Brain microvascular endothelial cell (primary cell): ENCODE measurements at regions not wholly inside any gene's neighbourhood (a gene's known extent, or its start where the extent isn't known, plus 50 kb on each side); places are given as distances from the start of the nearest gene placed in this dataset.

Experiments used
- DNase-seq: peaks from one replicate; pipeline ENCODE4 v3.0.0-alpha.2; 2020
- H3K27ac ChIP-seq: fragments of 250-450 bp; sonication (Bioruptor Pico); 2 replicates; pipeline ENCODE4 v1.5.1; 2020; ENCODE audit warnings: mild to moderate bottlenecking, moderate library complexity
- H3K27me3 ChIP-seq: fragments of 250-450 bp; sonication (Bioruptor Pico); replicated peaks from 2 replicates; pipeline ENCODE4 v1.5.1; 2020; ENCODE audit warnings: mild to moderate bottlenecking
- H3K36me3 ChIP-seq: fragments of 250-450 bp; sonication (Bioruptor Pico); replicated peaks from 2 replicates; pipeline ENCODE4 v1.5.1; 2020; ENCODE audit warnings: mild to moderate bottlenecking
- H3K4me3 ChIP-seq: 2 replicates; pipeline ENCODE4 v1.5.1; 2011; ENCODE audit warnings: low read depth, mild to moderate bottlenecking, control low read depth, low read length, moderate library complexity
- in situ Hi-C: cut with HindIII; loops from 2 replicates; pipeline ENCODE4 v1.10.0; 2017; ENCODE audit warnings: low sequenced_read_pairs, low pct_ligation_motif_present
- TF ChIP-seq, protein P1 (sequence below): IDR thresholded peaks from 2 replicates; pipeline ENCODE4 v1.5.1; 2011; ENCODE audit warnings: low read depth, mild to moderate bottlenecking, moderate library complexity, low read length, control low read depth, inconsistent platforms; ENCODE audit errors: missing control alignments

DNA sequence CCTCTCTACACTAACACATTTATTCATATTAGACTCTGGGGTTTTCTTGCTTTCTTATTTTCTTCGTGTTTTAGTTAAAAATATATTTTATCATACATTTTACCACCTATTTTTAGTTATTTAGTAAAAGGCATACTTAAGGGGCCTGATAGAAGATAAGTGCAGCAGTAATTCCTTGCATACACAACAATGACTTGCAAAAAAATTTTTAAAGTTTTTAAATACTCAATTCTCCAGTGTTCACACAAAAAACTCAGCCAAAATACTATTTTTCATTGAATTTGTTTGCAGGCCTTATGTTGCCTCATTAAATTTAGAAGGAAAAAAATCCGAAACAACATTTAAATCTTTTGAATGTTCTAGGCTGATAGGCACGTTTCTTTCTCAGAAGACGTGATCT, 2431.7 kb downstream of the PCDH9 start:
- in situ Hi-C loops: no loop called here
- TF ChIP-seq, protein P1, sequence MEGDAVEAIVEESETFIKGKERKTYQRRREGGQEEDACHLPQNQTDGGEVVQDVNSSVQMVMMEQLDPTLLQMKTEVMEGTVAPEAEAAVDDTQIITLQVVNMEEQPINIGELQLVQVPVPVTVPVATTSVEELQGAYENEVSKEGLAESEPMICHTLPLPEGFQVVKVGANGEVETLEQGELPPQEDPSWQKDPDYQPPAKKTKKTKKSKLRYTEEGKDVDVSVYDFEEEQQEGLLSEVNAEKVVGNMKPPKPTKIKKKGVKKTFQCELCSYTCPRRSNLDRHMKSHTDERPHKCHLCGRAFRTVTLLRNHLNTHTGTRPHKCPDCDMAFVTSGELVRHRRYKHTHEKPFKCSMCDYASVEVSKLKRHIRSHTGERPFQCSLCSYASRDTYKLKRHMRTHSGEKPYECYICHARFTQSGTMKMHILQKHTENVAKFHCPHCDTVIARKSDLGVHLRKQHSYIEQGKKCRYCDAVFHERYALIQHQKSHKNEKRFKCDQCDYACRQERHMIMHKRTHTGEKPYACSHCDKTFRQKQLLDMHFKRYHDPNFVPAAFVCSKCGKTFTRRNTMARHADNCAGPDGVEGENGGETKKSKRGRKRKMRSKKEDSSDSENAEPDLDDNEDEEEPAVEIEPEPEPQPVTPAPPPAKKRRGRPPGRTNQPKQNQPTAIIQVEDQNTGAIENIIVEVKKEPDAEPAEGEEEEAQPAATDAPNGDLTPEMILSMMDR: no peak
- H3K36me3 ChIP-seq: no peaks in the 10 kb centered on the region
- no peak overlapping the region for H3K4me3 ChIP-seq
- no peaks in the 10 kb centered on the region for H3K27me3 ChIP-seq
- no peak for DNase-seq
- no peak overlapping the region for H3K27ac ChIP-seq

DNA sequence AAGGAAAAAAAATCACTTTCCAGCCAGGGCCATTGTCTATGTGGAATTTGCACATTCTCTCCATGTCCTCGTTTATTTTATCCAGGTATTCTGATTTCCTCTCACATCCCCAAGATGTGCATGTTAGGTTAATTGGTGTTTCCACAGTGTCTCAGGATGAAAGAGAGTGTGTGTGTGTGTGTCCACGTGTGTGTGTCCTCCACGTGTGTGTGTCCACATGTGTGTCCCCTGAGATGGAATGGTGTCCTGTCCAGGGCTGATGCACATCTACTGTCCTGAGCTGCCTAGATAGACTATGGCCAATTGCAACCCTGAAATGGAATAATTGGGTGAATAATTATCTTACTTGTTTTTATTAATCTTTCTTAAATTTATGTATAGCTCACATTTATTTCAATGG, 2436.5 kb downstream of the PCDH9 start:
- Histone ChIP-seq H3K36me3 (no peaks in the 10 kb centered on the region), H3K27ac (no peak overlapping the region), H3K4me3 (no peak overlapping the region), H3K27me3 (no peaks in the 10 kb centered on the region)
- TF ChIP-seq, protein P1: no peak
- no peak for DNase-seq
- in situ Hi-C loops: no loop called here

DNA sequence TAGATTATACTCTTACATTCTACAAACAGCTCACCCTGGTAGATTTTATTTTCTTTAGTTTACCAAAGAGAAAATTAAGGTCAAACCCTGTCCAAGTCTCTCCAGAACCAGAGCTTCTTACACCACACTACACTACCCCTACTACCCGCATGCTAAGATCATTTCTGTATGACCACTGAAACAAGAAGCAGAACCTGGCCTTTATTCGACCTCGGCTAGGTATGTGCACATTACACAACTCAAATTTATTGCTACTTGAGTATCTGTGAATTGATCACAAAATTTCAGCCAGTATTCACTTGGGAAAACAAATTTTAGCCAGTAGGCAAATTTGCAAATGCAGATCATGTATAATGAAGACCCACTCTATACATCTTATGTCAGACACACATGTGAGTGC, 2437.0 kb downstream of the PCDH9 start:
- TF ChIP-seq, protein P1: no peak
- no peak overlapping the region for H3K27ac ChIP-seq
- in situ Hi-C loops: no loop called here

DNA sequence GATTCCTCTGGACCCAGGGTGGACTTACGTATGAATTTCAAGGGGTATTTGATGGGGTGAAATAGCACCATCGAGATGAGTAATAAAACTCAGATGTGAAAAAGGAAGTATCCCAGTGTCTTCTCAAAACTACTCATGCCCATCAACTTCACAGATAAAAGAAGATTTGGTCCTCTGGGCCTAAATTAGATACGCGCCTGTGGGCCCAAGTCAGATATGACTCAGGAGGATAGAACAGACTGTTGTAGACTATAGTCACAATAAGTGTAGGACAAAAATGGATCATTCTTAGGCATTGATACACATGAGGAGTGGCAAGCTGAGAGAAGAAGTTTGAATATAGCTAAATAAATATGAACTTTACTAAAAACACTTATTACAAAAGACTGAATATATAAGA, 2438.8 kb downstream of the PCDH9 start:
- in situ Hi-C loops: no loop called here
- TF ChIP-seq, protein P1: no peak
- H3K36me3 ChIP-seq: no peaks in the 10 kb centered on the region
- no peak for DNase-seq
- H3K27me3 ChIP-seq: no peaks in the 10 kb centered on the region
- H3K27ac ChIP-seq: no peak overlapping the region
- H3K4me3 ChIP-seq: no peak overlapping the region

More for the DNA sequence above, 2437.0 kb downstream of the PCDH9 start:
- no peaks in the 10 kb centered on the region for H3K36me3 ChIP-seq
- no peak overlapping the region for H3K4me3 ChIP-seq
- no peak for DNase-seq
- no peaks in the 10 kb centered on the region for H3K27me3 ChIP-seq

DNA sequence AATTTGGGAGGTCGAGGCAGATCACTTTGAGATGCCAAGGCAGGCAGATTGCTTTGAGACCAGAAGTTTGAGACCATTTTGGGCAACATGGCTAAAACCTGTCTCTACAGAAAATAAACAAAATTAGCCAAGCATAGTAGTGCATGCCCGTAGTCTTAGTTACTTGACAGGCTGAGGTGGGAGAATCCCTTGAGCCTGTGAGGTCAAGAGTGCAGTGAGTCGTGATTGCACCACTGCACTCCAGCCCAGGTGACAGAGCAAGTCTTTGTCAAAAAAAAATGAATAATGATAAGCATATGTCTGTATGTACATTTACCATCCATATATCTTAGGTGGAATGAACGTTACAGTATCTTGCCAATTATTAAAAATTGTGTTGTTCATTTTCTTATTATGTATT, 2447.7 kb downstream of the PCDH9 start:
- H3K36me3 ChIP-seq: no peaks in the 10 kb centered on the region
- no peaks in the 10 kb centered on the region for H3K27me3 ChIP-seq
- no peak overlapping the region for H3K27ac ChIP-seq
- H3K4me3 ChIP-seq: no peak overlapping the region
- no peak for DNase-seq
- TF ChIP-seq, protein P1: no peak
- in situ Hi-C loops: no loop called here

DNA sequence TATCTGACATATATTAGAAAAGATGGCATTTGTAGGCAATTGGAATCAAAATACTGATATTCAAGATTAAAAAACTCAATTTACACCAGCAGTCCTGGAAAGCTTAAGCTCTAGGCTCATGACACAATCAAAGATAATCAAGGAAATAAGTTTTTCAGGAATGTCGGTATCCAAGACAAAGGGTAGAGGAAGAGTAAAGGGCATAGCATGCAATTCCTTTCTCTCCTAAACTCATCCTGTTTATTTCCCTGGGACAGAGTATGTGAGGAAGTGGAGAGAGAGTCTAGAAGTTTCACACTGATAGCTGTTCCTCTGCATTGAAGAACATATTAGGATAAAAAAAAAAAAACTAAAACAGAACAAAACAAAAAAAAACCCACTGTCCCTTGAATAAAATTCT, 2452.1 kb downstream of the PCDH9 start:
- H3K27me3 ChIP-seq: no peaks in the 10 kb centered on the region
- no peak overlapping the region for H3K27ac ChIP-seq
- no peak overlapping the region for H3K4me3 ChIP-seq
- no peak for DNase-seq
- H3K36me3 ChIP-seq: no peaks in the 10 kb centered on the region
- TF ChIP-seq, protein P1: no peak
- in situ Hi-C loops: no loop called here
